ENCODE measurements at regions not wholly inside any gene's neighbourhood (a gene's known extent, or its start where the extent isn't known, plus 50 kb on each side); places are given as distances from the start of the nearest gene placed in this dataset.

DNA sequence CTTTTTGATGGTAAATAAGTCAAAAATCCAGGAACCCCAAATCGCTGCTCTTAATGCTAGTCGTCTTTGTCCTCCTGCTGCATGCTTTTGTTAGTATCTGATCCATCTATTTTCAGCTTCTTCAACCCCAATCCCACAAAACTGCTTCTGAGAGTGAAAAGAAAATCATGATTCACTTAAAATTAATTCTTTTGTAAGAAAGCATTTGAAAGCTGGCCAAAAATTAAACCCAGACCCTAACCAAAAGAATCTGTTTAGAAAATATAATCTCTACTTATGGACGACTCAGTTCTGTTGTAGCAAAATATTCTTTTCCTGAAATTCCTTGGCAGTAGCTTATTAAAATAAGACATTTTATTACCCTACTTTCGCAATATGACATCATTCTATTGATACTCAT, 443.6 kb upstream of the SYT1 start:
- Histone ChIP-seq H3K4me1 (ENCODE audit: control insufficient read depth, insufficient read depth, low read length) (no peaks in the 10 kb centered on the region), H3K9me3 (ENCODE audit: control insufficient read depth, insufficient read depth, low read depth, low read length) (no peaks in the 10 kb centered on the region), H3K36me3 (ENCODE audit: control insufficient read depth in 2 of 2, insufficient read depth in 1 of 2, low read length in 2 of 2) (no peaks in the 10 kb centered on the region), H3K4me3 (ENCODE audit: low read depth, low read length) (no peak overlapping the region), H3K27ac (ENCODE audit: extremely low read depth, low read depth, low read length) (no peak overlapping the region)
- POLR2A ChIA-PET: no interaction called here
- TF ChIP-seq ZNF639 (tag by site-specific recombination; IDR thresholded peaks at IDR 0.05) (no peak), ZNF501 (tag by site-specific recombination; IDR thresholded peaks at IDR 0.05) (no peak), ZNF433 (tag by site-specific recombination; IDR thresholded peaks at IDR 0.05; ENCODE audit: low read depth) (no peak), ZNF24 (tag by site-specific recombination; IDR thresholded peaks at IDR 0.05) (no peak), ZNF133 (tag by site-specific recombination; IDR thresholded peaks at IDR 0.05) (no peak), EGR2 (tag by site-specific recombination; IDR thresholded peaks at IDR 0.05; ENCODE audit: low read depth) (no peak), ZSCAN4 (tag by site-specific recombination; IDR thresholded peaks at IDR 0.05) (no peak), ZNF645 (tag by site-specific recombination; IDR thresholded peaks at IDR 0.05) (no peak), ZNF391 (tag by site-specific recombination; IDR thresholded peaks at IDR 0.05; ENCODE audit: borderline replicate concordance, low read depth) (no peak), ZNF660 (tag by site-specific recombination; IDR thresholded peaks at IDR 0.05) (no peak), ZNF776 (tag by site-specific recombination; IDR thresholded peaks at IDR 0.05; ENCODE audit: borderline replicate concordance) (no peak), SP2 (tag by site-specific recombination; IDR thresholded peaks at IDR 0.05) (no peak), GLIS1 (tag by site-specific recombination; IDR thresholded peaks at IDR 0.05) (no peak), ZNF239 (tag by site-specific recombination; IDR thresholded peaks at IDR 0.05) (no peak), ZNF704 (tag by site-specific recombination; IDR thresholded peaks at IDR 0.05) (no peak)
- CTCF ChIA-PET: no interaction called here

- no peak for TF ChIP-seq ZNF37A (tag by site-specific recombination; IDR thresholded peaks at IDR 0.05)
- TF ChIP-seq ZNF248 (tag by site-specific recombination; IDR thresholded peaks at IDR 0.05): no peak
- TF ChIP-seq ZNF548 (tag by site-specific recombination; IDR thresholded peaks at IDR 0.05): no peak
- no peak for TF ChIP-seq ZSCAN18 (tag by site-specific recombination; IDR thresholded peaks at IDR 0.05)
- no peak for TF ChIP-seq ZNF623 (tag by site-specific recombination; IDR thresholded peaks at IDR 0.05)
- no peak for TF ChIP-seq ZNF366 (tag by site-specific recombination; conservative IDR thresholded peaks at IDR 0.05)
- Histone ChIP-seq H3K9me3 (ENCODE audit: control insufficient read depth, insufficient read depth, low read depth, low read length) (no peaks in the 10 kb centered on the region), H3K27ac (ENCODE audit: extremely low read depth, low read depth, low read length) (no peak overlapping the region), H3K4me1 (ENCODE audit: control insufficient read depth, insufficient read depth, low read length) (no peaks in the 10 kb centered on the region), H3K4me3 (ENCODE audit: low read depth, low read length) (no peak overlapping the region), H3K36me3 (ENCODE audit: control insufficient read depth in 2 of 2, insufficient read depth in 1 of 2, low read length in 2 of 2) (no peaks in the 10 kb centered on the region)
- ChIA-PET POLR2A (no interaction called here), CTCF (no interaction called here)
Observed at GRCh38 chr12:78430551-78430950, 434.0 kb upstream of the SYT1 start.

Data from HEK293 (cell line).